Activated CD4-positive, alpha-beta T cell treated with anti-CD3 and anti-CD28 coated beads, Interleukin-2, Interleukin-6, amounts not matched to agents 100 ng/mL and 50 ng/mL, durations not matched to agents 16 hours and 8 hours (primary cell): ENCODE measurements at regions not wholly inside any gene's neighbourhood (a gene's known extent, or its start where the extent isn't known, plus 50 kb on each side); places are given as distances from the start of the nearest gene placed in this dataset.

Experiments used
- DNase-seq: peaks from one replicate; pipeline ENCODE4 v3.0.0-alpha.2; 2020

- DNase-seq = no peak
Measured at GRCh38 chr2:240324312-240325015, 111.0 kb upstream of the GPC1 start.

GRCh38 chr2:240325016-240326007 lies 110.2 kb upstream of the GPC1 start:
- no peak for DNase-seq

GRCh38 chr2:240326246-240326645 lies 109.2 kb upstream of the GPC1 start:
- no peak for DNase-seq

GRCh38 chr2:240326886-240327285 lies 108.6 kb upstream of the GPC1 start:
- no peak for DNase-seq

GRCh38 chr2:240327566-240327965 lies 107.9 kb upstream of the GPC1 start:
- DNase-seq = no peak

GRCh38 chr2:240328526-240328925 lies 106.9 kb upstream of the GPC1 start:
- no peak for DNase-seq

- no peak for DNase-seq
Measured at GRCh38 chr2:240329116-240329665, 106.3 kb upstream of the GPC1 start.

GRCh38 chr2:240329778-240330177 lies 105.7 kb upstream of the GPC1 start:
- no peak for DNase-seq

- no peak for DNase-seq
Measured at GRCh38 chr2:240333985-240334384, 101.5 kb upstream of the GPC1 start.

GRCh38 chr2:240335061-240335460 lies 100.4 kb upstream of the GPC1 start:
- no peak for DNase-seq

- DNase-seq = no peak
Measured at GRCh38 chr2:240336820-240337427, 98.5 kb upstream of the GPC1 start.

- DNase-seq = no peak
Measured at GRCh38 chr2:240338274-240338673, 97.2 kb upstream of the GPC1 start.

- DNase-seq = no peak
Measured at GRCh38 chr2:240339411-240340360, 95.8 kb upstream of the GPC1 start.

- DNase-seq = no peak
Measured at GRCh38 chr2:240340361-240340761, 95.1 kb upstream of the GPC1 start.

GRCh38 chr2:240341064-240341463 lies 94.4 kb upstream of the GPC1 start:
- DNase-seq = no peak

GRCh38 chr2:240343548-240343947 lies 91.9 kb upstream of the GPC1 start:
- no peak for DNase-seq

- DNase-seq = no peak
Measured at GRCh38 chr2:240344904-240345303, 90.6 kb upstream of the GPC1 start.

- DNase-seq = no peak
Measured at GRCh38 chr2:240346015-240346752, 89.3 kb upstream of the GPC1 start.

- DNase-seq = no peak
Measured at GRCh38 chr2:240346753-240347372, 88.6 kb upstream of the GPC1 start.

GRCh38 chr2:240347373-240347940 lies 88.0 kb upstream of the GPC1 start:
- no peak for DNase-seq
